HUES6 (cell line): ENCODE measurements at regions not wholly inside any gene's neighbourhood (a gene's known extent, or its start where the extent isn't known, plus 50 kb on each side); places are given as distances from the start of the nearest gene placed in this dataset.

Experiments
- H3K27ac ChIP-seq: 2 replicates; pipeline ENCODE4 v1.7.0; 2013; ENCODE audit warnings: low read depth, mild to moderate bottlenecking, low read length, inconsistent platforms
- H3K27me3 ChIP-seq: 2 replicates; pipeline ENCODE4 v1.6.1; 2013; ENCODE audit warnings: low read length; ENCODE audit not compliant: control insufficient read depth, insufficient read depth
- H3K36me3 ChIP-seq: 2 replicates; pipeline ENCODE4 v1.6.1; 2013; ENCODE audit warnings: low read length; ENCODE audit not compliant: control insufficient read depth, insufficient read depth
- H3K4me1 ChIP-seq: 2 replicates; pipeline ENCODE4 v1.6.1; 2013; ENCODE audit warnings: low read length; ENCODE audit not compliant: control insufficient read depth, insufficient read depth
- H3K4me3 ChIP-seq: 2 replicates; pipeline ENCODE4 v1.5.1; 2013; ENCODE audit warnings: low read depth, low read length
- H3K9ac ChIP-seq: one replicate; pipeline ENCODE4 v1.6.1; 2013; ENCODE audit warnings: mild to moderate bottlenecking, low read length
- H3K9me3 ChIP-seq: 2 replicates; pipeline ENCODE4 v1.6.1; 2013; ENCODE audit warnings: low read depth, low read length; ENCODE audit not compliant: control insufficient read depth, insufficient read depth

DNA sequence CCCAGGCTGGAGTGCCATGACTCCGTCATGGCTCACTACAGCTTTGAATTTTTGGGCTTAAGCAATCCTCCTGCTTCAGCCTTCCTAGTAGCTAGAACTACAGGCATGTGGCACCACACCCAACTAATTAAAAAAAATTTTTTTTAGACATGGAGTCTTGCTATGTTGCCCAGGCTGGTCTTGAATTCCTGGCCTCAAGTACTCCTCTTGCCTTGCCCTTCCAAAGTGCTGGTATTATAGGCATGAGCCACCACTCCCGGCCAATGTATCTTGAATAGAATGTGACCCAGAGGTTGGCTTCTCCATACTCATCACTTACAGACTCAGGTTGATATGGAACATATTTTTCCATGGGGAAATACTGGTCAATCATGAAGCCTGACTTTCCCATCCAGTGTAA lies 51.2 kb upstream of the JAK2 start:
- H3K36me3 ChIP-seq: no peaks in the 10 kb centered on the region
- H3K4me3 ChIP-seq: no peak overlapping the region
- no peaks in the 10 kb centered on the region for H3K4me1 ChIP-seq
- H3K27me3 ChIP-seq: no peaks in the 10 kb centered on the region
- H3K27ac ChIP-seq: no peak overlapping the region
- H3K9me3 ChIP-seq: no peaks in the 10 kb centered on the region
- no peak overlapping the region for H3K9ac ChIP-seq

DNA sequence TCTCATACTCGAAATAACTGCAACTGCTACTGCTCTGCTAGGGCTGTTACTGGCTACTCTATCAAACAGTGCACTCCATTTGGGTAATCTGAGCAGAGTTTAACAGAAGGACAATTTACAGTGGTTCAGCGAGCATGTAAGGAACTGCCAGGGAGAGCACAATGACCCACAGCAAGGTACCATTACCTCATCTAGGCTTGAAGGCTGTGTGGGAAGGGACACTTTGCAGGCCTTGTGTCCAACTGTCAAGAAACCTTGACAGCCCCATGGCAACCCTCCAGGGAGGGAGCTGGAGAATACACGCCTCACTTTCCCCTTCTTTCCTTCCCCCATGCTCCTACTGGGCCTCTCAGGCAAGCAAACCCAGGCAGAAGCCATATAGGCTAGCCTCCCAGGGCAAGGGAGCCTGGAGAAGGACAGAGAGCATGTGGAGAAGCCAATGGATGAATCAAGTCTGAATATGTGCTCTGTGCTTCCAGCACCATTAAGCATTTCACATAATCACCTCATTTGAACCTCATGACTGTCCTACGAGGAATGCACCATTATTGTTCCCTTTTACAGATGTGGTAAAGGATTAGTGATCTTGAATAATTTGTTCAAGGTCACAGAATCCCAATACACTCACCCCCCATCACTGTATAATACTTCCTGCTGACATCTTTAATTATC lies 49.9 kb upstream of the JAK2 start:
- no peaks in the 10 kb centered on the region for H3K9me3 ChIP-seq
- H3K4me1 ChIP-seq: no peaks in the 10 kb centered on the region
- no peaks in the 10 kb centered on the region for H3K36me3 ChIP-seq
- no peaks in the 10 kb centered on the region for H3K27me3 ChIP-seq
- H3K9ac ChIP-seq: no peak overlapping the region
- H3K4me3 ChIP-seq: no peak overlapping the region
- H3K27ac ChIP-seq: no peak overlapping the region
